Activated B cell treated with CpG ODN at 0.5 μM for 24 hours (primary cell): ENCODE measurements at regions not wholly inside any gene's neighbourhood (a gene's known extent, or its start where the extent isn't known, plus 50 kb on each side); places are given as distances from the start of the nearest gene placed in this dataset.
"Not testable (repeated sequence)": the region's sequence is repeated elsewhere in the genome, so short reads cannot be mapped to it uniquely, and the experiment has no call there.

Experiments
- ATAC-seq: fragments of 200-7000 bp; cut with Tn5 transposase; one replicate; pipeline ENCODE4 v1.10.0; 2021; ENCODE audit warnings: low read depth, mild to moderate bottlenecking, moderate library complexity
- CTCF ChIA-PET: fragments of 350-600 bp; sonication (Branson Sonifier 250); formaldehyde crosslinking; loops from one replicate; lab custom pipeline; 2021; ENCODE audit warnings: antibody characterized with exemption; lab: Charles Lee
- POLR2A ChIA-PET: fragments of 350-600 bp; sonication (Branson Sonifier 250); formaldehyde crosslinking; loops from one replicate; lab custom pipeline; 2021; ENCODE audit warnings: antibody characterized with exemption; lab: Charles Lee
- DNase-seq: peaks from one replicate; pipeline ENCODE4 v3.0.0; 2022
- H3K27ac Mint-ChIP-seq: one replicate; pipeline ENCODE4 v1.8.0; 2020; ENCODE audit warnings: mixed read lengths
- H3K27me3 Mint-ChIP-seq: one replicate; pipeline ENCODE4 v1.8.0; 2021; ENCODE audit warnings: mixed read lengths
- H3K36me3 Mint-ChIP-seq: one replicate; pipeline ENCODE4 v1.8.0; 2021; ENCODE audit warnings: low read depth, mixed read lengths
- H3K4me1 Mint-ChIP-seq: one replicate; pipeline ENCODE4 v1.8.0; 2021; ENCODE audit warnings: mixed read lengths
- H3K4me3 Mint-ChIP-seq: one replicate; pipeline ENCODE4 v1.8.0; 2020; ENCODE audit warnings: mild to moderate bottlenecking, mixed read lengths
- H3K9me3 Mint-ChIP-seq: one replicate; pipeline ENCODE4 v1.8.0; 2020; ENCODE audit warnings: mixed read lengths
- intact Hi-C: fragments of 100-400 bp; cut with micrococcal nuclease; formaldehyde crosslinking; loops from one replicate; pipeline ENCODE4 v1.15.1; 2024
- TF ChIP-seq, protein P1 (sequence below): fragments of 200-600 bp; IDR thresholded peaks from one replicate; pipeline ENCODE4 v1.8.0; 2022; ENCODE audit warnings: antibody characterized with exemption, mild to moderate bottlenecking

- POLR2A ChIA-PET = no interaction called here
- no peak overlapping the region for H3K4me3 Mint-ChIP-seq
- H3K9me3 Mint-ChIP-seq = peaks cover 4% of the 10 kb centered on the region
- CTCF ChIA-PET = no interaction called here
- DNase-seq = no peak
- TF ChIP-seq, protein P1, sequence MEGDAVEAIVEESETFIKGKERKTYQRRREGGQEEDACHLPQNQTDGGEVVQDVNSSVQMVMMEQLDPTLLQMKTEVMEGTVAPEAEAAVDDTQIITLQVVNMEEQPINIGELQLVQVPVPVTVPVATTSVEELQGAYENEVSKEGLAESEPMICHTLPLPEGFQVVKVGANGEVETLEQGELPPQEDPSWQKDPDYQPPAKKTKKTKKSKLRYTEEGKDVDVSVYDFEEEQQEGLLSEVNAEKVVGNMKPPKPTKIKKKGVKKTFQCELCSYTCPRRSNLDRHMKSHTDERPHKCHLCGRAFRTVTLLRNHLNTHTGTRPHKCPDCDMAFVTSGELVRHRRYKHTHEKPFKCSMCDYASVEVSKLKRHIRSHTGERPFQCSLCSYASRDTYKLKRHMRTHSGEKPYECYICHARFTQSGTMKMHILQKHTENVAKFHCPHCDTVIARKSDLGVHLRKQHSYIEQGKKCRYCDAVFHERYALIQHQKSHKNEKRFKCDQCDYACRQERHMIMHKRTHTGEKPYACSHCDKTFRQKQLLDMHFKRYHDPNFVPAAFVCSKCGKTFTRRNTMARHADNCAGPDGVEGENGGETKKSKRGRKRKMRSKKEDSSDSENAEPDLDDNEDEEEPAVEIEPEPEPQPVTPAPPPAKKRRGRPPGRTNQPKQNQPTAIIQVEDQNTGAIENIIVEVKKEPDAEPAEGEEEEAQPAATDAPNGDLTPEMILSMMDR = no peak
- no peak for ATAC-seq
- no peak overlapping the region for H3K27ac Mint-ChIP-seq
- intact Hi-C loops = no loop called here
- no peaks in the 10 kb centered on the region for H3K27me3 Mint-ChIP-seq
- no peaks in the 10 kb centered on the region for H3K4me1 Mint-ChIP-seq
- no peaks in the 10 kb centered on the region for H3K36me3 Mint-ChIP-seq
Measured at GRCh38 chr9:75490326-75490725, 400.1 kb upstream of the PCSK5 start.

DNA sequence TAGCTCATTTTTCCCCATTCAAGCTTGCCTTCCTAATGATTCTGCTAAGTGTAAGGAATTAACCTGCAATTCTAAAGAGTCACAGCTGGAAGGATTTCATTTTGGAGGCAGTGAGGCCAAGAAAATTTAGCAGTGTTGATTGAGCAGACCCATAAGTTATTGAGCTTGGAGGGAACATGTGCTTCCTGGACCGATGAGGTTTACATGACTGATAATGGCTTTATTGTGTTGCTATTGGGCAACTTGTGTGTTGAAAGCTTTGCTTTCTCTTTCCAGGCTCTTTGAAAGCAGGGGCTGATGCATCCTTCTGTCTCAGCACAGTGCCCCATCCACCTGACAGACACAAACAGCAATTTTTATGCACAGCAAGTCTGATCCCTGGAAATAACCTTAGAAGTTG is 398.9 kb upstream of the PCSK5 start:
- H3K27me3 Mint-ChIP-seq = no peaks in the 10 kb centered on the region
- intact Hi-C loops = no loop called here
- no peak for ATAC-seq
- H3K27ac Mint-ChIP-seq = no peak overlapping the region
- H3K36me3 Mint-ChIP-seq = no peaks in the 10 kb centered on the region
- ChIA-PET CTCF (no interaction called here), POLR2A (no interaction called here)
- no peak for DNase-seq
- no peaks in the 10 kb centered on the region for H3K4me1 Mint-ChIP-seq
- peaks cover 4% of the 10 kb centered on the region for H3K9me3 Mint-ChIP-seq
- TF ChIP-seq, protein P1 = no peak
- no peak overlapping the region for H3K4me3 Mint-ChIP-seq

DNA sequence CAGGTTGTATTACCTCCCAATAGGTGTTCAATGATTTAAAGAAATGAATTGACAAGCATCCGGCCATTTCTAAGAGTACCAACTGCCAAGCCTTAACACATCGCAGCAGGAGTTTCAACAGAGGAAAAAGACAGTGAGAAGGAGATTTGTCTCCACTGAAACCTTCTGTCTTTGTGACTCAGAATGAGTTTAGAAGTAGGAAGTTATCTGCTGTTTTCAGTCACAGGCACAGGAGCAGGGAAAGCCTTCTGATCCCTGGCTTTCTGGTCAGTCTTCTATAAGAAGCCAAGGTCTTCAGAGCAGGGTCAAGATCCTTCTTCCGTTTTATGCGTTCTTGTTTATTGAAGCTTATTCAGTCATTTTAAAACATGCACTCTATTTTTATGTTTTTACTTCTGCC is 390.7 kb upstream of the PCSK5 start:
- Mint-ChIP-seq H3K4me3 (no peak overlapping the region), H3K9me3 (peaks cover 1% of the 10 kb centered on the region), H3K27me3 (no peaks in the 10 kb centered on the region), H3K36me3 (no peaks in the 10 kb centered on the region), H3K4me1 (no peaks in the 10 kb centered on the region), H3K27ac (no peak overlapping the region)
- DNase-seq = no peak
- ATAC-seq = no peak
- POLR2A ChIA-PET = no interaction called here
- CTCF ChIA-PET = no interaction called here
- intact Hi-C loops = no loop called here
- TF ChIP-seq, protein P1 = no peak

DNA sequence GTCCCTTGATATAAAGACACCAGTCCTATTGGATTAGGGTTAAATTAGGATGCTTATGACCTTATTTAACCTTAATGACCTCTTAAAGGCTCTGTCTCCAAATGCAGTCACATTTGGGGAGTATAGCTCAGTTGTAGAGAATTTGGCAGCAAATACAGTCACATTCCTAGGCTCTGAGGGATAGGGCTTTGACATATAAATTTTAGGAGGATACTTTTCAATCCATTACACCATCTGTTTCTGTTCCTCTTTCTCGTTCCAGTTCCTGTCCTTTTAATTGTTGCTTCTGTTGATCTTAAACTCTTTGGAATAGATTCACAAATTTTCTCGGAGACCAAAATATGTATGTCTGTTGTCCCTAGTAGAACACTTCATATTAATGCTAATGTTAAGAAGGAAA is 390.0 kb upstream of the PCSK5 start:
- Mint-ChIP-seq H3K27me3 (no peaks in the 10 kb centered on the region), H3K4me3 (no peak overlapping the region), H3K4me1 (no peaks in the 10 kb centered on the region), H3K27ac (no peak overlapping the region), H3K9me3 (peaks cover 3% of the 10 kb centered on the region), H3K36me3 (no peaks in the 10 kb centered on the region)
- DNase-seq (no peak), ATAC-seq (no peak)
- intact Hi-C loops = no loop called here
- ChIA-PET POLR2A (no interaction called here), CTCF (no interaction called here)
- TF ChIP-seq, protein P1 = no peak

- H3K36me3 Mint-ChIP-seq, H3K4me3 Mint-ChIP-seq, CTCF ChIA-PET, POLR2A ChIA-PET, H3K27me3 Mint-ChIP-seq, H3K9me3 Mint-ChIP-seq, DNase-seq, ATAC-seq, intact Hi-C loops, H3K4me1 Mint-ChIP-seq, H3K27ac Mint-ChIP-seq: not testable (repeated sequence)
Measured at GRCh38 chr9:75500940-75501339, 389.5 kb upstream of the PCSK5 start.

DNA sequence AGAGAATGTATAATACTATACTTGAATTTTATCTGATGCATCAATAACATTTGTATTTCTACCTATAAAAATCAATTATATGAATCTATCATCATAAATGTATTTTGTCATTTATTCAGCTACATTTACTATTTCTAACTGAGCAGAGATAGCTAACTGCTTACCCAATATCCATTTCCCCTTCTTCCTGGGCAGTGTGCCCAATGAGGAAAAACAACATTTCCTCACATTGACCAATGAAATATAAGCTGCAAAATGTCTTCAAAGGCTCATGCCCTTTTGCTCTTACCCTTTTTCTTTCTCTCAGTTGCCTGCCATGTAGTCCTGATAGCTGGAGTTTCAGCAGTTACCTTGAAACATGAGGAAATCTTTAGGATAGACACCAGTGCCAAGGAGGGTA is 385.8 kb upstream of the PCSK5 start:
- Mint-ChIP-seq H3K4me3 (no peak overlapping the region), H3K4me1 (no peaks in the 10 kb centered on the region), H3K36me3 (no peaks in the 10 kb centered on the region), H3K9me3 (peaks cover 3% of the 10 kb centered on the region), H3K27ac (no peak overlapping the region), H3K27me3 (no peaks in the 10 kb centered on the region)
- ChIA-PET POLR2A (no interaction called here), CTCF (no interaction called here)
- ATAC-seq (no peak), DNase-seq (no peak)
- intact Hi-C loops = no loop called here
- TF ChIP-seq, protein P1 = no peak
